ENCODE measurements at regions not wholly inside any gene's neighbourhood (a gene's known extent, or its start where the extent isn't known, plus 50 kb on each side); places are given as distances from the start of the nearest gene placed in this dataset.
"Not testable (repeated sequence)": the region's sequence is repeated elsewhere in the genome, so short reads cannot be mapped to it uniquely, and the experiment has no call there.

- Histone ChIP-seq H3K4me3 (ENCODE audit: low read depth, low read length) (no peak overlapping the region), H3K4me1 (peaks cover 10% of the 10 kb centered on the region; the same call in 1 of the 2 replicates), H3K9me3 (no peaks in the 10 kb centered on the region), H3K27me3 (no peaks in the 10 kb centered on the region), H3K36me3 (no peaks in the 10 kb centered on the region)
- TF ChIP-seq CTCF (IDR thresholded peaks at IDR 0.05; ENCODE audit: low read depth, low read length): no peak
- no peak for DNase-seq
Observed at GRCh38 chr12:30169839-30170591, 386.3 kb upstream of the TMTC1 start.

GRCh38 chr12:30166006-30166795 lies 382.5 kb upstream of the TMTC1 start:
- TF ChIP-seq CTCF (IDR thresholded peaks at IDR 0.05; ENCODE audit: low read depth, low read length): no peak
- DNase-seq: no peak
- no peaks in the 10 kb centered on the region for H3K9me3 ChIP-seq
- no peaks in the 10 kb centered on the region for H3K36me3 ChIP-seq
- no peaks in the 10 kb centered on the region for H3K27me3 ChIP-seq
- H3K4me3 ChIP-seq (ENCODE audit: low read depth, low read length): no peak overlapping the region
- H3K4me1 ChIP-seq: peaks cover 4% of the 10 kb centered on the region; the same call in 1 of the 2 replicates

GRCh38 chr12:30164382-30165318 lies 380.9 kb upstream of the TMTC1 start:
- no peak overlapping the region for H3K4me3 ChIP-seq (ENCODE audit: low read depth, low read length)
- H3K4me1 ChIP-seq: peaks cover 4% of the 10 kb centered on the region; the same call in 1 of the 2 replicates
- no peak for TF ChIP-seq CTCF (IDR thresholded peaks at IDR 0.05; ENCODE audit: low read depth, low read length)
- H3K36me3 ChIP-seq: no peaks in the 10 kb centered on the region
- no peak for DNase-seq
- no peaks in the 10 kb centered on the region for H3K27me3 ChIP-seq
- H3K9me3 ChIP-seq: no peaks in the 10 kb centered on the region

- H3K4me3 ChIP-seq (ENCODE audit: low read depth, low read length); H3K36me3 ChIP-seq; H3K9me3 ChIP-seq; DNase-seq; H3K4me1 ChIP-seq; H3K27me3 ChIP-seq: not testable (repeated sequence)
Observed at GRCh38 chr12:30156833-30157232, 373.1 kb upstream of the TMTC1 start.

DNA sequence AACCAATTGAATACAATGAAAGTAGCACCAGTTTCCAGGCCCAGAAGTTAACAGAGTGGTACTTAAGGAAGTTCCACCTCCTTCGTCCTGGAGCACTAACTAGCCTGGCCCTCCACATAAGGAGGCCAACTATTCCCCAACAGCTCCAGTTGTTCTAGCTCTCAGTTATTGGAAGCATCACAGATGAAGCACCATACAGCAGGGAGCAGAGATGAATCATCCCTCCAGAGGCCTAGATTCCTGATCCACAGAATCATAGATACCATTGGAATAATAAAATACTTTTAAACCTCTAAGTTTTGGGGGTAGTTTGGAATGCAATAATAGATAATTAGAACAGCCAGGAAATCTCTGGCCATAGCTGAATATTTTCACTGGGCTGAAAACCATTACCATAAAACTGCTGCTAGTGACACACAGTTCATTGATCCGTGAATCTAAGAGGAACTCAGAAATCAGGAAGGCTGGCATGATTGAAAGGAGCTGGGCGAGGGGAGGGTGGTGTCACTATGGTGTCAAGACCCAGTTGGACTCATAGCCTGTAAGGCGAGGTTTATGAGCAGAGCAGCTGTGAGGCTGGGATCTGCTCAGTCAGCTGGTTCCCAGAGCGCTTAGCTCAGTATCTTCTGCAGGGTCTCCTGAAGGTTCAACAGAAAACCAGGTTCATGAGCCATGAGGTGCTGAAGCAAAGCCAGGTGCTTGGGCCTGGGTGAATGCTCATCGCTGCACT lies 371.4 kb upstream of the TMTC1 start:
- Histone ChIP-seq H3K4me3 (ENCODE audit: low read depth, low read length) (no peak overlapping the region), H3K27me3 (no peaks in the 10 kb centered on the region), H3K9me3 (no peaks in the 10 kb centered on the region; the same call in 1 of the 2 replicates), H3K36me3 (no peaks in the 10 kb centered on the region), H3K4me1 (peaks cover 5% of the 10 kb centered on the region; the same call in 1 of the 2 replicates)
- DNase-seq: no peak
- no peak for TF ChIP-seq CTCF (IDR thresholded peaks at IDR 0.05; ENCODE audit: low read depth, low read length)

All from BE2C (cell line).